HepG2 (cell line): ENCODE measurements at regions not wholly inside any gene's neighbourhood (a gene's known extent, or its start where the extent isn't known, plus 50 kb on each side); places are given as distances from the start of the nearest gene placed in this dataset.

Source experiments
- ATAC-seq: fragments of 200-7000 bp; cut with Tn5 transposase; 3 replicates; pipeline ENCODE4 v1.9.1; 2020; ENCODE audit warnings: mild to moderate bottlenecking, moderate library complexity
- BruUV-seq: library from RNA; stranded (reverse); fragments of 400-500 nt; replicated peaks from 2 replicates; lab custom pipeline; 2021; lab: Mats Ljungman, UMichigan
- CTCF ChIA-PET: fragments of 300-600 bp; formaldehyde crosslinking; extraction: SDS; loops from one replicate; lab custom pipeline; 2021; ENCODE audit warnings: low total read pairs, inconsistent platforms, low intra/inter-chr PET ratio; lab: Yijun Ruan, JAX
- POLR2A ChIA-PET: fragments of 350-600 bp; sonication (Branson Sonifier 250); formaldehyde crosslinking; loops from one replicate; lab custom pipeline; 2020; ENCODE audit warnings: antibody characterized with exemption, inconsistent platforms; lab: Yijun Ruan, JAX
- DNase-seq: peaks from one replicate; pipeline ENCODE4 v3.0.0-alpha.2; 2015; ENCODE audit warnings: low spot score
- FAIRE-seq: peaks from 3 replicates; lab custom pipeline; 2011; peaks lifted over from hg19 to GRCh38; lab: Jason Lieb, UNC
- H2AFZ ChIP-seq: one replicate; pipeline ENCODE4 v1.6.1; 2011; ENCODE audit warnings: low read length, inconsistent platforms
- H3K27ac ChIP-seq: fragments of 300-600 bp; 3 replicates; pipeline ENCODE4 v1.8.0; 2011; ENCODE audit warnings: mixed run types, mild to moderate bottlenecking, mixed read lengths, low read length, inconsistent platforms; ENCODE audit not compliant: insufficient read depth; ENCODE audit errors: extremely low read length
- H3K27me3 ChIP-seq, 2 experiments: fragments of 200-600 bp in 1 of 2; 2 replicates in 1 of 2; 3 replicates in 1 of 2; pipeline versions ENCODE4 v1.6.0 to v1.8.0; 2011; ENCODE audit warnings: low read length in 2 of 2, mild to moderate bottlenecking in 2 of 2, moderate library complexity in 2 of 2, inconsistent platforms in 1 of 2; ENCODE audit not compliant: insufficient read depth in 2 of 2, control insufficient read depth in 1 of 2
- H3K36me3 ChIP-seq, 2 experiments: fragments of 200-600 bp in 1 of 2; replicated peaks in 1 of 2; 2 replicates in 1 of 2; 3 replicates in 1 of 2; pipeline versions ENCODE4 v1.5.1 to v1.8.0; 2011; ENCODE audit warnings: low read length in 2 of 2, inconsistent platforms in 1 of 2; ENCODE audit not compliant: insufficient read depth in 2 of 2, control insufficient read depth in 1 of 2
- H3K4me1 ChIP-seq: 2 replicates; pipeline ENCODE4 v1.5.1; 2012; ENCODE audit warnings: low read length, inconsistent platforms; ENCODE audit not compliant: insufficient read depth
- H3K4me2 ChIP-seq: 2 replicates; pipeline ENCODE4 v1.6.0; 2011; ENCODE audit warnings: low read depth, low read length, inconsistent platforms
- H3K4me3 ChIP-seq, 3 experiments: fragments of 200-600 bp in 1 of 3; sonication (generic), shearing (Covaris generic) in 1 of 3; replicated peaks in 1 of 3; 2 replicates each; pipeline ENCODE4 v1.5.1; 2011 to 2016; ENCODE audit warnings: low read length in 3 of 3, inconsistent platforms in 2 of 3, low read depth in 2 of 3, mild to moderate bottlenecking in 2 of 3, control low read depth in 1 of 3, mixed read lengths in 1 of 3; ENCODE audit not compliant: insufficient read depth in 1 of 3
- H3K79me2 ChIP-seq: one replicate; pipeline ENCODE4 v1.6.1; 2011; ENCODE audit warnings: low read length, inconsistent platforms; ENCODE audit not compliant: insufficient read depth
- H3K9ac ChIP-seq: 2 replicates; pipeline ENCODE4 v1.6.0; 2011; ENCODE audit warnings: mild to moderate bottlenecking, low read depth, low read length, inconsistent platforms; ENCODE audit not compliant: insufficient read depth
- H3K9me3 ChIP-seq: 2 replicates; pipeline ENCODE4 v1.5.1; 2012; ENCODE audit warnings: mild to moderate bottlenecking, low read length
- H4K20me1 ChIP-seq: 2 replicates; pipeline ENCODE4 v1.6.0; 2011; ENCODE audit warnings: inconsistent platforms, mild to moderate bottlenecking, low read length, moderate library complexity; ENCODE audit not compliant: insufficient read depth
- FOXP1 ChIP-seq, 2 experiments: fragments of 450-650 bp in 1 of 2; IDR thresholded peaks; 2 replicates each; pipeline ENCODE4 v1.6.1; 2017 to 2018; ENCODE audit warnings: antibody characterized with exemption in 1 of 2
- GABPA ChIP-seq, 2 experiments: IDR thresholded peaks; 2 replicates each; pipeline ENCODE4 v1.6.1; 2011 to 2016; ENCODE audit warnings: low read depth in 2 of 2, low read length in 1 of 2, missing biosample characterization in 1 of 2, missing genetic modification characterization in 1 of 2
- MTF1 ChIP-seq: sonication (generic); formaldehyde crosslinking; IDR thresholded peaks from 2 replicates; pipeline ENCODE4 v1.5.0; 2020; ENCODE audit warnings: missing genetic modification reagents
- NCOA2 ChIP-seq: sonication (generic); formaldehyde crosslinking; IDR thresholded peaks from 2 replicates; pipeline ENCODE4 v1.8.0; 2022; ENCODE audit warnings: inconsistent platforms
- NFE2L1 ChIP-seq: sonication (generic); formaldehyde crosslinking; IDR thresholded peaks from 2 replicates; pipeline ENCODE4 v1.4.0; 2020; ENCODE audit warnings: missing genetic modification reagents, mild to moderate bottlenecking, borderline replicate concordance
- REL ChIP-seq: sonication (generic); formaldehyde crosslinking; conservative IDR thresholded peaks from 2 replicates; pipeline ENCODE4 v1.8.0; 2022; ENCODE audit warnings: mild to moderate bottlenecking, missing genetic modification reagents, moderate library complexity
- SNRNP70 ChIP-seq: fragments of 200-400 bp; formaldehyde crosslinking; IDR thresholded peaks from 2 replicates; pipeline ENCODE4 v1.6.1; 2017; ENCODE audit warnings: mild to moderate bottlenecking, low read depth, low read length, moderate library complexity
- STAG1 ChIP-seq: sonication (generic); formaldehyde crosslinking; IDR thresholded peaks from 2 replicates; pipeline ENCODE4 v1.4.0; 2020; ENCODE audit warnings: missing genetic modification reagents
- TGIF2 ChIP-seq: IDR thresholded peaks from 2 replicates; pipeline ENCODE4 v1.6.1; 2016; ENCODE audit warnings: control low read depth, missing compliant biosample characterization
- YEATS4 ChIP-seq: sonication (generic); formaldehyde crosslinking; IDR thresholded peaks from 2 replicates; pipeline ENCODE4 v1.4.0; 2020; ENCODE audit warnings: missing genetic modification reagents, borderline replicate concordance
- ZBTB8A ChIP-seq: sonication (generic); formaldehyde crosslinking; IDR thresholded peaks from 2 replicates; pipeline ENCODE4 v1.4.0; 2020; ENCODE audit warnings: mild to moderate bottlenecking, low read depth, missing genetic modification reagents, borderline replicate concordance
- ZMYM2 ChIP-seq: sonication (generic); formaldehyde crosslinking; IDR thresholded peaks from 2 replicates; pipeline ENCODE4 v1.8.0; 2022; ENCODE audit warnings: mild to moderate bottlenecking, missing genetic modification reagents
- ZNF235 ChIP-seq: sonication (generic); formaldehyde crosslinking; IDR thresholded peaks from 2 replicates; pipeline ENCODE4 v1.8.1; 2023; ENCODE audit warnings: mild to moderate bottlenecking, missing genetic modification reagents, borderline replicate concordance
- ZNF24 ChIP-seq: fragments of 450-650 bp; IDR thresholded peaks from 2 replicates; pipeline ENCODE4 v1.6.1; 2017; ENCODE audit warnings: antibody characterized with exemption, mild to moderate bottlenecking
- WGBS: methylation state at CpG from one replicate; pipeline ENCODE4 v1.1.6; 2017; ENCODE audit warnings: low lambda C conversion rate; 5-methylcytosine and 5-hydroxymethylcytosine counted together
- in situ Hi-C: cut with HindIII; loops from 2 replicates; pipeline ENCODE4 v1.10.0; 2017; ENCODE audit warnings: low pct_unique_long_range_greater_than_20kb; ENCODE audit not compliant: extremely low pct_ligation_motif_present
- intact Hi-C: fragments of 100-400 bp; cut with micrococcal nuclease; formaldehyde crosslinking; loops from one replicate; pipeline ENCODE4 v1.10.0; 2022; ENCODE audit not compliant: unreplicated experiment
- TF ChIP-seq, protein P1 (sequence below): sonication (generic); formaldehyde crosslinking; IDR thresholded peaks from 2 replicates; pipeline ENCODE4 v1.5.1; 2020; ENCODE audit warnings: missing genetic modification reagents, mild to moderate bottlenecking, borderline replicate concordance
- TF ChIP-seq, protein P2 (sequence below), 2 experiments: IDR thresholded peaks; 2 replicates each; pipeline ENCODE4 v1.6.1; 2011 to 2012; ENCODE audit warnings: low read length in 2 of 2, borderline replicate concordance in 1 of 2, low read depth in 1 of 2, mild to moderate bottlenecking in 1 of 2, moderate library complexity in 1 of 2

DNA sequence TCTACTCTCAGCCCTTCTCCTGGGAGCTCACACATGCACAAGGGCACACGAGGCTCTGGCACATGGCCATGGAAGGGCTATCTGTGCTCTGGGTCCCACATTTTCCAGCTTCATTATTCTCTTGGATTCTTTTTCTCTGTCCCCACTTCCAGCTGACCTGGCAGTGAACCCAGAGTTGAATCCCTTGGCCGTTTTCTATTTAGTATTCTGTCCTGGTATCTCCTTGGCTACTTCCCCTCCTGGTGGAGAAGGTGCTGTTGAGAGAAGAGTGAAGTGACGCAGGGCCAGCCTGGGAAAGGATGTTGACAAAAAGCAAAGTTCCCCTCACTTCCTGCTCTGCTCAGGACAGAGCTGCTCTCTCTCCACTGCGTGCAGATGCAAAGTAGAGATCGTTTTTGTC, 303.1 kb downstream of the IRS2 start:
- Histone ChIP-seq H3K4me1 (no peaks in the 10 kb centered on the region), H3K27ac (no peak overlapping the region), H3K4me3 (no peak overlapping the region), H3K27me3 (peaks cover 0 to 3% of the 10 kb centered on the region in 2 experiments; a peak in 1 of 5 replicates), H4K20me1 (no peaks in the 10 kb centered on the region), H3K9me3 (peaks cover 3% of the 10 kb centered on the region; the same call in 1 of the 2 replicates), H3K4me2 (no peak overlapping the region), H3K36me3 (no peaks in the 10 kb centered on the region), H2AFZ (no peak overlapping the region), H3K79me2 (no peaks in the 10 kb centered on the region), H3K9ac (no peak overlapping the region)
- in situ Hi-C loops (no loop called here), intact Hi-C loops (no loop called here)
- ATAC-seq (no peak; the same call in 2 of the 3 replicates), DNase-seq (no peak), FAIRE-seq (no peak)
- WGBS, result 13% methylated on average over 5 of the region's 5 CpGs
- CTCF ChIA-PET, result no interaction called here
- TF ChIP-seq STAG1 (peak; percentile 12; the same call in 1 of the 2 replicates), GABPA (IDR thresholded peaks at IDR 0.05; ENCODE audit: low read depth, low read length) (no peak), GABPA (CRISPR knock-in tag; IDR thresholded peaks at IDR 0.05; ENCODE audit: low read depth) (peak; percentile 45)
- TF ChIP-seq, protein P1, sequence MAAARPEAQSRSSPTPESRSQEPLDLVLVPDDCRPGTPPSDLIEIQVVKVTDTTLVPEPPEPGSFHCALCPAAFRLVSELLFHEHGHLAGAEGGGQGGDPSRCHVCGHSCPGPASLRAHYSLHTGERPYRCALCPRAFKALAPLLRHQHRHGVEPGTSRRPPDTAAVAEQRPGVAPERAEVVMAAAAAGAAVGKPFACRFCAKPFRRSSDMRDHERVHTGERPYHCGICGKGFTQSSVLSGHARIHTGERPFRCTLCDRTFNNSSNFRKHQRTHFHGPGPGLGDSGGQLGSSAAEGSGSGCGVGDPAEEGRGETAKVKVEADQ (CRISPR knock-in tag), result no peak
- no TSS peak for BruUV-seq
- POLR2A ChIA-PET, result no interaction called here

DNA sequence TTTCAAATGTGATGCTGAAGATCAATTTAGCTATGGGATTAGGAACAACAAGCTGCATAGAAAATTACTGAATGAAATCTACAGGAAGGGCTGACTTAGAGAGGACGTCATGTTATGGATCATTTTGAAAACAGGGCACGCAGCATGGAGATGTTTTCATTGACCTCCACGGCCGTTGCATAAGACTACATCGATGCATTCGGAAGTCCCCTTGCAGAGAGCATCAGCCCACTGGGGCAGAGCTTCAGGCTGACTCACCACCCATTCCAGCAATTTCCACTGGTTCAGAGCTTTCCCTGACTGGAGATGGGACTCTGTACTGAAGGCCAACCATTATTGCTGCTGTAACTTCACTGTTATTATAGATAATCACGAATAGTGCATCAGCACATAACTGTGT, 305.3 kb downstream of the IRS2 start:
- intact Hi-C loops (no loop called here), in situ Hi-C loops (no loop called here)
- no peaks in the 10 kb centered on the region for H3K4me1 ChIP-seq
- no peak for FAIRE-seq
- no peaks in the 10 kb centered on the region for H4K20me1 ChIP-seq
- no peak overlapping the region for H3K9ac ChIP-seq
- CTCF ChIA-PET, result no interaction called here
- DNase-seq, result no peak
- H3K9me3 ChIP-seq, result no peaks in the 10 kb centered on the region; the same call in 1 of the 2 replicates
- no peak for ATAC-seq
- BruUV-seq, result no TSS peak
- no peak overlapping the region for H2AFZ ChIP-seq
- no peaks in the 10 kb centered on the region for H3K79me2 ChIP-seq
- no peak overlapping the region for H3K4me3 ChIP-seq
- H3K27me3 ChIP-seq, result peaks cover 0 to 3% of the 10 kb centered on the region in 2 experiments; a peak in 1 of 5 replicates
- WGBS, result 31% methylated on average over 3 of the region's 7 CpGs
- H3K4me2 ChIP-seq, result no peak overlapping the region
- POLR2A ChIA-PET, result no interaction called here
- H3K36me3 ChIP-seq, result no peaks in the 10 kb centered on the region
- no peak overlapping the region for H3K27ac ChIP-seq
- no peak for TF ChIP-seq YEATS4 (CRISPR knock-in tag)
- TF ChIP-seq NFE2L1 (CRISPR knock-in tag), result no peak
- no peak for TF ChIP-seq ZNF24
- TF ChIP-seq ZBTB8A (CRISPR knock-in tag), result no peak
- TF ChIP-seq, protein P2, sequence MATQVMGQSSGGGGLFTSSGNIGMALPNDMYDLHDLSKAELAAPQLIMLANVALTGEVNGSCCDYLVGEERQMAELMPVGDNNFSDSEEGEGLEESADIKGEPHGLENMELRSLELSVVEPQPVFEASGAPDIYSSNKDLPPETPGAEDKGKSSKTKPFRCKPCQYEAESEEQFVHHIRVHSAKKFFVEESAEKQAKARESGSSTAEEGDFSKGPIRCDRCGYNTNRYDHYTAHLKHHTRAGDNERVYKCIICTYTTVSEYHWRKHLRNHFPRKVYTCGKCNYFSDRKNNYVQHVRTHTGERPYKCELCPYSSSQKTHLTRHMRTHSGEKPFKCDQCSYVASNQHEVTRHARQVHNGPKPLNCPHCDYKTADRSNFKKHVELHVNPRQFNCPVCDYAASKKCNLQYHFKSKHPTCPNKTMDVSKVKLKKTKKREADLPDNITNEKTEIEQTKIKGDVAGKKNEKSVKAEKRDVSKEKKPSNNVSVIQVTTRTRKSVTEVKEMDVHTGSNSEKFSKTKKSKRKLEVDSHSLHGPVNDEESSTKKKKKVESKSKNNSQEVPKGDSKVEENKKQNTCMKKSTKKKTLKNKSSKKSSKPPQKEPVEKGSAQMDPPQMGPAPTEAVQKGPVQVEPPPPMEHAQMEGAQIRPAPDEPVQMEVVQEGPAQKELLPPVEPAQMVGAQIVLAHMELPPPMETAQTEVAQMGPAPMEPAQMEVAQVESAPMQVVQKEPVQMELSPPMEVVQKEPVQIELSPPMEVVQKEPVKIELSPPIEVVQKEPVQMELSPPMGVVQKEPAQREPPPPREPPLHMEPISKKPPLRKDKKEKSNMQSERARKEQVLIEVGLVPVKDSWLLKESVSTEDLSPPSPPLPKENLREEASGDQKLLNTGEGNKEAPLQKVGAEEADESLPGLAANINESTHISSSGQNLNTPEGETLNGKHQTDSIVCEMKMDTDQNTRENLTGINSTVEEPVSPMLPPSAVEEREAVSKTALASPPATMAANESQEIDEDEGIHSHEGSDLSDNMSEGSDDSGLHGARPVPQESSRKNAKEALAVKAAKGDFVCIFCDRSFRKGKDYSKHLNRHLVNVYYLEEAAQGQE (IDR thresholded peaks at IDR 0.05; ENCODE audit: borderline replicate concordance in 1 of 2, low read depth in 1 of 2, low read length in 2 of 2), result no peak
- TF ChIP-seq ZNF235 (CRISPR knock-in tag), result no peak
- no peak for TF ChIP-seq MTF1
- TF ChIP-seq FOXP1 (IDR thresholded peaks at IDR 0.05), result no peak
- TF ChIP-seq FOXP1 (CRISPR knock-in tag; IDR thresholded peaks at IDR 0.05), result no peak
- TF ChIP-seq TGIF2 (CRISPR knock-in tag), result no peak
- TF ChIP-seq ZMYM2 (CRISPR knock-in tag), result no peak
- no peak for TF ChIP-seq SNRNP70
- no peak for TF ChIP-seq REL
- TF ChIP-seq NCOA2 (CRISPR knock-in tag), result no peak
